ENCODE measurements at regions not wholly inside any gene's neighbourhood (a gene's known extent, or its start where the extent isn't known, plus 50 kb on each side); places are given as distances from the start of the nearest gene placed in this dataset.

GRCh38 chr18:67433971-67434370 lies 82.5 kb downstream of the DSEL start:
- Histone ChIP-seq H3K27me3 (ENCODE audit: control insufficient read depth, insufficient read depth, low read length, poor library complexity, severe bottlenecking) (no peaks in the 10 kb centered on the region), H3K27ac (ENCODE audit: low read depth, low read length) (no peak overlapping the region), H3K9ac (ENCODE audit: extremely low read depth, low read length, poor library complexity, severe bottlenecking) (no peak overlapping the region), H3K36me3 (ENCODE audit: control insufficient read depth, insufficient read depth, low read length) (no peaks in the 10 kb centered on the region), H3K4me3 (ENCODE audit: low read length) (no peak overlapping the region), H3K4me1 (ENCODE audit: control insufficient read depth, insufficient read depth, low read length) (no peaks in the 10 kb centered on the region), H3K9me3 (ENCODE audit: control insufficient read depth, low read length) (peaks cover 9% of the 10 kb centered on the region)
- DNase-seq: no peak
- 89 to 100% methylated on average over 3 to 5 of the region's 5 CpGs for WGBS, 2 experiments (ENCODE audit: insufficient coverage in 1 of 2, insufficient read length in 1 of 2)
- Mint-ChIP-seq H3K4me1 (no peaks in the 10 kb centered on the region), H3K27me3 (ENCODE audit: insufficient read depth) (no peaks in the 10 kb centered on the region), H3K4me3 (no peak overlapping the region), H3K36me3 (ENCODE audit: low read depth) (no peaks in the 10 kb centered on the region), H3K9me3 (peaks cover 3% of the 10 kb centered on the region), H3K27ac (no peak overlapping the region)
- TF ChIP-seq CTCF (conservative IDR thresholded peaks at IDR 0.05): no peak

GRCh38 chr18:67432806-67433205 lies 83.7 kb downstream of the DSEL start:
- Histone ChIP-seq H3K27ac (ENCODE audit: low read depth, low read length) (no peak overlapping the region), H3K9me3 (ENCODE audit: control insufficient read depth, low read length) (peaks cover 6% of the 10 kb centered on the region), H3K36me3 (ENCODE audit: control insufficient read depth, insufficient read depth, low read length) (no peaks in the 10 kb centered on the region), H3K4me3 (ENCODE audit: low read length) (no peak overlapping the region), H3K9ac (ENCODE audit: extremely low read depth, low read length, poor library complexity, severe bottlenecking) (no peak overlapping the region), H3K27me3 (ENCODE audit: control insufficient read depth, insufficient read depth, low read length, poor library complexity, severe bottlenecking) (no peaks in the 10 kb centered on the region), H3K4me1 (ENCODE audit: control insufficient read depth, insufficient read depth, low read length) (no peaks in the 10 kb centered on the region)
- H3K27ac Mint-ChIP-seq: no peak overlapping the region
- DNase-seq: no peak
- H3K9me3 Mint-ChIP-seq: peaks cover 3% of the 10 kb centered on the region
- H3K27me3 Mint-ChIP-seq (ENCODE audit: insufficient read depth): no peaks in the 10 kb centered on the region
- WGBS, 2 experiments (ENCODE audit: insufficient coverage in 1 of 2, insufficient read length in 1 of 2): 95 to 100% methylated on average over 3 to 4 of the region's 4 CpGs
- H3K4me3 Mint-ChIP-seq: no peak overlapping the region
- no peaks in the 10 kb centered on the region for H3K36me3 Mint-ChIP-seq (ENCODE audit: low read depth)
- no peak for TF ChIP-seq CTCF (conservative IDR thresholded peaks at IDR 0.05)
- H3K4me1 Mint-ChIP-seq: no peaks in the 10 kb centered on the region

- Histone ChIP-seq H3K27me3 (ENCODE audit: control insufficient read depth, insufficient read depth, low read length, poor library complexity, severe bottlenecking) (no peaks in the 10 kb centered on the region), H3K9me3 (ENCODE audit: control insufficient read depth, low read length) (no peaks in the 10 kb centered on the region), H3K27ac (ENCODE audit: low read depth, low read length) (no peak overlapping the region), H3K4me3 (ENCODE audit: low read length) (no peak overlapping the region), H3K9ac (ENCODE audit: extremely low read depth, low read length, poor library complexity, severe bottlenecking) (no peak overlapping the region), H3K4me1 (ENCODE audit: control insufficient read depth, insufficient read depth, low read length) (no peaks in the 10 kb centered on the region), H3K36me3 (ENCODE audit: control insufficient read depth, insufficient read depth, low read length) (no peaks in the 10 kb centered on the region)
- Mint-ChIP-seq H3K4me1 (no peaks in the 10 kb centered on the region), H3K9me3 (no peaks in the 10 kb centered on the region), H3K36me3 (ENCODE audit: low read depth) (no peaks in the 10 kb centered on the region), H3K4me3 (no peak overlapping the region), H3K27me3 (ENCODE audit: insufficient read depth) (no peaks in the 10 kb centered on the region), H3K27ac (no peak overlapping the region)
- DNase-seq: no peak
- 88% methylated on average over 2 of the region's 2 CpGs; no CpG with 5 or more reads in 1 of the 2 experiments for WGBS, 2 experiments (ENCODE audit: insufficient coverage in 1 of 2, insufficient read length in 1 of 2)
- no peak for TF ChIP-seq CTCF (conservative IDR thresholded peaks at IDR 0.05)
These were observed 87.7 kb downstream of the DSEL start for GRCh38 chr18:67428805-67429204.

Measured in endodermal cell (in vitro differentiated cells).